ENCODE measurements at regions not wholly inside any gene's neighbourhood (a gene's known extent, or its start where the extent isn't known, plus 50 kb on each side); places are given as distances from the start of the nearest gene placed in this dataset.

GRCh38 chr6:45727228-45727627, 288.4 kb downstream of the CLIC5 start:
- ChIA-PET CTCF (no interaction called here), POLR2A (no interaction called here)
- TF ChIP-seq HDGF (IDR thresholded peaks at IDR 0.05; ENCODE audit: borderline replicate concordance) (no peak), NFRKB (IDR thresholded peaks at IDR 0.05) (no peak)
- no peak for DNase-seq (ENCODE audit: extremely low spot score)

- TF ChIP-seq ELF4 (IDR thresholded peaks at IDR 0.05) (no peak), FOXK2 (IDR thresholded peaks at IDR 0.05) (no peak), NFRKB (IDR thresholded peaks at IDR 0.05) (no peak), SP1 (IDR thresholded peaks at IDR 0.05) (no peak), SUZ12 (IDR thresholded peaks at IDR 0.05) (no peak), TARDBP (IDR thresholded peaks at IDR 0.05) (no peak), FOXM1 (IDR thresholded peaks at IDR 0.05; ENCODE audit: borderline replicate concordance) (no peak), ZNF384 (IDR thresholded peaks at IDR 0.05) (no peak), CTBP1 (IDR thresholded peaks at IDR 0.05; ENCODE audit: borderline replicate concordance) (no peak), BHLHE40 (IDR thresholded peaks at IDR 0.05; ENCODE audit: borderline replicate concordance) (no peak), FOXA1 (IDR thresholded peaks at IDR 0.05) (no peak), LEF1 (IDR thresholded peaks at IDR 0.05; ENCODE audit: borderline replicate concordance) (no peak), PKNOX1 (IDR thresholded peaks at IDR 0.05) (no peak), HDGF (IDR thresholded peaks at IDR 0.05; ENCODE audit: borderline replicate concordance) (no peak), ARNT (IDR thresholded peaks at IDR 0.05) (no peak), L3MBTL2 (conservative IDR thresholded peaks at IDR 0.05) (no peak)
- no peak for DNase-seq (ENCODE audit: extremely low spot score)
- ChIA-PET CTCF (no interaction called here), POLR2A (no interaction called here)
Observed at GRCh38 chr6:45726444-45726843, 289.2 kb downstream of the CLIC5 start.

- no peak for TF ChIP-seq L3MBTL2 (conservative IDR thresholded peaks at IDR 0.05)
- no peak for TF ChIP-seq CTBP1 (IDR thresholded peaks at IDR 0.05; ENCODE audit: borderline replicate concordance)
- no peak for DNase-seq (ENCODE audit: extremely low spot score)
- ChIA-PET POLR2A (no interaction called here), CTCF (no interaction called here)
Observed at GRCh38 chr6:45724511-45724910, 291.1 kb downstream of the CLIC5 start.

- DNase-seq (ENCODE audit: extremely low spot score): no peak
- ChIA-PET POLR2A (no interaction called here), CTCF (no interaction called here)
- TF ChIP-seq SUZ12 (IDR thresholded peaks at IDR 0.05): no peak
- TF ChIP-seq L3MBTL2 (conservative IDR thresholded peaks at IDR 0.05): no peak
- no peak for TF ChIP-seq BHLHE40 (IDR thresholded peaks at IDR 0.05; ENCODE audit: borderline replicate concordance)
- TF ChIP-seq CTBP1 (IDR thresholded peaks at IDR 0.05; ENCODE audit: borderline replicate concordance): no peak
- TF ChIP-seq PKNOX1 (IDR thresholded peaks at IDR 0.05): no peak
- no peak for TF ChIP-seq SP1 (IDR thresholded peaks at IDR 0.05)
- no peak for TF ChIP-seq FOXM1 (IDR thresholded peaks at IDR 0.05; ENCODE audit: borderline replicate concordance)
- TF ChIP-seq NFRKB (IDR thresholded peaks at IDR 0.05): no peak
- TF ChIP-seq ARNT (IDR thresholded peaks at IDR 0.05): no peak
- TF ChIP-seq ZNF384 (IDR thresholded peaks at IDR 0.05): no peak
- no peak for TF ChIP-seq FOXA1 (IDR thresholded peaks at IDR 0.05)
- TF ChIP-seq FOXK2 (IDR thresholded peaks at IDR 0.05): no peak
- no peak for TF ChIP-seq TARDBP (IDR thresholded peaks at IDR 0.05)
- no peak for TF ChIP-seq ELF4 (IDR thresholded peaks at IDR 0.05)
- TF ChIP-seq HDGF (IDR thresholded peaks at IDR 0.05; ENCODE audit: borderline replicate concordance): no peak
Observed at GRCh38 chr6:45724027-45724426, 291.6 kb downstream of the CLIC5 start.

GRCh38 chr6:45722876-45723275, 292.8 kb downstream of the CLIC5 start:
- DNase-seq (ENCODE audit: extremely low spot score): no peak
- CTCF ChIA-PET: interaction anchor here (0.7 kb wide), 2 partner anchors 30 to 82 kb away, joined by 3 read pairs; no protein-coding TSS in a partner anchor
- POLR2A ChIA-PET: no interaction called here
- TF ChIP-seq ARNT (IDR thresholded peaks at IDR 0.05) (no peak), FOXK2 (IDR thresholded peaks at IDR 0.05) (no peak), LEF1 (IDR thresholded peaks at IDR 0.05; ENCODE audit: borderline replicate concordance) (no peak), FOXM1 (IDR thresholded peaks at IDR 0.05; ENCODE audit: borderline replicate concordance) (no peak), TARDBP (IDR thresholded peaks at IDR 0.05) (no peak), ELF4 (IDR thresholded peaks at IDR 0.05) (no peak), NFRKB (IDR thresholded peaks at IDR 0.05) (no peak), HDGF (IDR thresholded peaks at IDR 0.05; ENCODE audit: borderline replicate concordance) (no peak), BHLHE40 (IDR thresholded peaks at IDR 0.05; ENCODE audit: borderline replicate concordance) (no peak), SUZ12 (IDR thresholded peaks at IDR 0.05) (no peak), SP1 (IDR thresholded peaks at IDR 0.05) (no peak), FOXA1 (IDR thresholded peaks at IDR 0.05) (no peak), CTBP1 (IDR thresholded peaks at IDR 0.05; ENCODE audit: borderline replicate concordance) (no peak), PKNOX1 (IDR thresholded peaks at IDR 0.05) (no peak), ZNF384 (IDR thresholded peaks at IDR 0.05) (no peak), L3MBTL2 (conservative IDR thresholded peaks at IDR 0.05) (no peak)

- POLR2A ChIA-PET: no interaction called here
- CTCF ChIA-PET: interaction anchor here (1.5 kb wide), 1 partner anchor 1252 kb away, joined by 3 read pairs; no protein-coding TSS in a partner anchor
- TF ChIP-seq LEF1 (IDR thresholded peaks at IDR 0.05; ENCODE audit: borderline replicate concordance): no peak
- TF ChIP-seq NFRKB (IDR thresholded peaks at IDR 0.05): no peak
- TF ChIP-seq FOXK2 (IDR thresholded peaks at IDR 0.05): no peak
- TF ChIP-seq BHLHE40 (IDR thresholded peaks at IDR 0.05; ENCODE audit: borderline replicate concordance): no peak
- TF ChIP-seq SP1 (IDR thresholded peaks at IDR 0.05): no peak
- no peak for TF ChIP-seq HDGF (IDR thresholded peaks at IDR 0.05; ENCODE audit: borderline replicate concordance)
- TF ChIP-seq ELF4 (IDR thresholded peaks at IDR 0.05): no peak
- TF ChIP-seq ZNF384 (IDR thresholded peaks at IDR 0.05): no peak
- no peak for TF ChIP-seq SUZ12 (IDR thresholded peaks at IDR 0.05)
- TF ChIP-seq ARNT (IDR thresholded peaks at IDR 0.05): no peak
- TF ChIP-seq L3MBTL2 (conservative IDR thresholded peaks at IDR 0.05): no peak
- no peak for TF ChIP-seq FOXM1 (IDR thresholded peaks at IDR 0.05; ENCODE audit: borderline replicate concordance)
- TF ChIP-seq PKNOX1 (IDR thresholded peaks at IDR 0.05): no peak
- TF ChIP-seq FOXA1 (IDR thresholded peaks at IDR 0.05): no peak
- TF ChIP-seq CTBP1 (IDR thresholded peaks at IDR 0.05; ENCODE audit: borderline replicate concordance): no peak
- TF ChIP-seq TARDBP (IDR thresholded peaks at IDR 0.05): no peak
- no peak for DNase-seq (ENCODE audit: extremely low spot score)
Observed at GRCh38 chr6:45721665-45722064, 294.0 kb downstream of the CLIC5 start.
